ENCODE measurements at regions not wholly inside any gene's neighbourhood (a gene's known extent, or its start where the extent isn't known, plus 50 kb on each side); places are given as distances from the start of the nearest gene placed in this dataset.

DNA sequence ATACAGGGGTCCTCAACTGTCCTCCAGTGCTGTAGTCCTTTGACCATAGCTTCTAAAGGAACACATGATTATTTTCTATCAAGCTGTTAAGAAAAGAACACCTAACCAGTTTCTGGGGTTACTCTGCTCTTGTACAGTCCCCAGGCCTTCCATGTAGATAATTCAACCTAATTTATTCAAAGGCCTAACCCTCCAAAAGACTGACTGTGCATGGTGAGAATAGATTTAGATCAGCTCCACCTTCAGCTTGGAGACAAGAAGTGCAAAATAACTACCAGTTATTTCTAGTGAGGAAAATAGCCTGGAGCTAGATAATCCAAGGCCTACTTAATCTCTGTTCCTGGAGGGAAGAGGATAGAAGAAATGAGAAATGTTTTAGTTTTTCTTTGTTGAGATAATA lies 87.9 kb downstream of the GMNC start:
- TF ChIP-seq, protein P1, sequence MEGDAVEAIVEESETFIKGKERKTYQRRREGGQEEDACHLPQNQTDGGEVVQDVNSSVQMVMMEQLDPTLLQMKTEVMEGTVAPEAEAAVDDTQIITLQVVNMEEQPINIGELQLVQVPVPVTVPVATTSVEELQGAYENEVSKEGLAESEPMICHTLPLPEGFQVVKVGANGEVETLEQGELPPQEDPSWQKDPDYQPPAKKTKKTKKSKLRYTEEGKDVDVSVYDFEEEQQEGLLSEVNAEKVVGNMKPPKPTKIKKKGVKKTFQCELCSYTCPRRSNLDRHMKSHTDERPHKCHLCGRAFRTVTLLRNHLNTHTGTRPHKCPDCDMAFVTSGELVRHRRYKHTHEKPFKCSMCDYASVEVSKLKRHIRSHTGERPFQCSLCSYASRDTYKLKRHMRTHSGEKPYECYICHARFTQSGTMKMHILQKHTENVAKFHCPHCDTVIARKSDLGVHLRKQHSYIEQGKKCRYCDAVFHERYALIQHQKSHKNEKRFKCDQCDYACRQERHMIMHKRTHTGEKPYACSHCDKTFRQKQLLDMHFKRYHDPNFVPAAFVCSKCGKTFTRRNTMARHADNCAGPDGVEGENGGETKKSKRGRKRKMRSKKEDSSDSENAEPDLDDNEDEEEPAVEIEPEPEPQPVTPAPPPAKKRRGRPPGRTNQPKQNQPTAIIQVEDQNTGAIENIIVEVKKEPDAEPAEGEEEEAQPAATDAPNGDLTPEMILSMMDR (conservative IDR thresholded peaks at IDR 0.05 in 1 of 2, IDR thresholded peaks at IDR 0.05 in 1 of 2; ENCODE audit: low read depth in 1 of 2, low read length in 2 of 2), result no peak
- TF ChIP-seq EZH2 (IDR thresholded peaks at IDR 0.05; ENCODE audit: low read length, missing control alignments), result no peak

Measured in fibroblast of lung (primary cell).